HG03342 (cell line): ENCODE measurements at regions not wholly inside any gene's neighbourhood (a gene's known extent, or its start where the extent isn't known, plus 50 kb on each side); places are given as distances from the start of the nearest gene placed in this dataset.

ENCODE experiments used
- ATAC-seq: cut with Tn5 transposase; IDR thresholded peaks from one replicate; pipeline ENCODE4 v1.9.1; 2021; ENCODE audit warnings: mild to moderate bottlenecking, moderate library complexity; ENCODE audit not compliant: unreplicated experiment

DNA sequence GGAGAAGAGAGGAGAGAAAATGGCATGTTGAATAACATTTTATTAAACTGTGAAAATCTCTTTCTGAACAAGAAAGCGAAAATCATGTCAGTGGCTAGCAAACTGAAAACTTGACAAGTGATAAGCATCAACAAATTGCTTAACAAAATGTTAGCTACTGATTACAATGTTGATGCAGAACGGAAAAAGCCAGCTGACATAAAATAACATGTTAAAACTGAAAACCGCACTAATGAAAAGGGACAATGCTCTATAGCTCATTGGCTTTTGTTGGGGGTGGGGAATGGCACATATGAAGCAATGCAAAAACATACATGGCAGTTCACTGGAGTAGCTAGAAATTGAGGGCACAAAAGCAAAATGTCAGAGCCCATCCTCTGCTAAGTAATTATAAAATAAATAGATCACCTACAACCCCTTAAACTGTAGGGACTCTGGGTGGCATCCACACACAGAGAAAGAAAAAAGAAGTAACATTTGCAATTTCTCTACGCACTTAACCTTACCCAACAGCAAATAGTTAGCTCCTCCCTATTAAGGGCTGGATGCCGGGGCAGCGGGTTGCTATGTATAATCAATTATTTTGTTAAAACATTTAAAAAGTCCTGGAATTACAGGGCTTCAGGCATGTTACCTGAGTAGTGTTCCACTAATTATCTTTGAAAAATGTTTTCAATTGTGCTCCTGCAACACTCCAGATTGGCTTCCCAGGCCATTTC is 129.2 kb upstream of the USP15 start:
- ATAC-seq = no peak

DNA sequence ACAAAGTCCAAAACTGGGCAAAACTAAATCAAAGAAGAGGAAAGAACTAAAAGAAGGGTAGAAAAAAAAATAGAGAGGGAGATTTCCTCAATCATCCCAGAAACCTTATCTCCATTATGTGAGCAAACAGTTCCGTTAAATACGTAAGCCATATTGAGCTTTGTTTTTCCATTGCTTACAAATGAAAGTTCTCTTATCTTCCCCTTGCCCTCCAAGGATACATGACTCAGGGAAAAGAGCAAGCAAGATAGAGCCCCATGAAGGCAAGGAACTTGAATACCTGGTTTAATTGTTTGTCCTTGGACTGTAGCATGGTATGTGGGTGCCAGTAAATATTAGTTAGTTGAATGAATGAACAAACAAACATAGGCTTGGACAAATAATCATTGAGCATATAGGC is 126.8 kb upstream of the USP15 start:
- no peak for ATAC-seq

DNA sequence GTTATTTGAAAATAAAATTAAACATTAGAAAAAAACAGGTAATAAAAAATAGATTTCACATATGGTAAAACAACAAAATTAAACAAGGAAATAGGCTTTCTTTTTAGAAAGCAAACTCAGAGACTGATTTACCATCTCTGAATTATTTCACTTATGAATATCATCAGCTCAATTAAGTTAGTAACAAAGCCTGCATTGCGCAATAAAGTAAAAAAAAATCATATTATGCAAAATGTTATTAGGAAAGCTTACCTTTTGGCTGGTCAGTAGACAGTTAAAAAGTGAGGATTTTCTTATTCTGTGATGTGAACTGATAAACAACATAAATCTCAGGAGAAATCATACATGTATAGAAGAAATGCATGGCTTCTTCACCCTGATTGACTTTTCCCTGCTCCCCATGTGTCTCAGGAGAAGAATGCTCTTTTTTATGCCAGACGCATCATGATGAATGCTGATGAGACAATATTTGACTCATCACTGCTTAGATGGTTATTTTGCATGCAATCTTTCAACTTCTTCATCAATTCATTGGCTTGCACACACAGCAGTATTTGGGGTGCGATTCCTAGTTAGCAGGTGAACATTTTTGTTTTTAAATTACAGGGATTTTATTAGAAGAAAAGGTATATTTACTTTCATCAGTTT is 124.5 kb upstream of the USP15 start:
- ATAC-seq = no peak

DNA sequence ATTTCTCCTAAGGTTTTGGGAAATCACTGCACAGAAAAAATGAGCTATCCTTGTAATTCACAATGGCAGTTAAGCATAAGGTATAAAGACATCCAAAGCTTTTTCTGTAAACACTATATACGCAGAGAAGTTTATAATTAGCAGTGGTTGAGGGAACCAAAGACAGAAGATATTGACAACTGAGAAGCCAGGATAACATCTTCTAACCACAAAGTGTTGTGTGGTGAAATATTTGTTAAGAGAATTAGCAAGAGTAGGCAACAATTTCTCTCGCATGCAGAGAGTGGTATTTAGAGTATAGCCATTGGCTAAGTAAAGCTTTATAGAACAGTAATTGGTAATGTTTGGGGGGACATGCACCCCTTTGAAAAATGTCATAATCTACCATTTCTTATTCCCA is 123.7 kb upstream of the USP15 start:
- no peak for ATAC-seq

GRCh38 chr12:62138527-62138926 is 121.7 kb upstream of the USP15 start:
- ATAC-seq = no peak

DNA sequence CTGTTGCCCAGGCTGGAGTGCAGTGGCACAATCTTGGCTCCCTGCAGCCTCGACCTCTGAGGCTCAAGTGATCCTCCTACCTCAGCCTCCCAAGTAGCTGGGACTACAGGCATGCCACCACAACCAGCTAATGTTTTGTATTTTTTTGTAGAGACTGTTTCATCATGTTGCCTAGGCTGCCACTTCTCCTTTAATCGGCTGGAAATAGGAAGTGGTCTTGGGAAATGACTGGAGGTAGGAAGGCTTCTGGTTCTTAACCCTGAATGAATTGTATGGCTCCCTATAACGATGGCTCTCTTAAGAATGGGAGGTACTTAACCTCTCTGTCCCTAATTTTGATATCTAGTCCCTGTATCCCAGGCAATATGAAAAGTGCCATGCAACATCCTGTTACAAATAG is 113.9 kb upstream of the USP15 start:
- no peak for ATAC-seq

- ATAC-seq = no peak
These were observed 102.2 kb upstream of the USP15 start for GRCh38 chr12:62158013-62158412.

GRCh38 chr12:62158461-62159360 is 101.5 kb upstream of the USP15 start:
- no peak for ATAC-seq

- no peak for ATAC-seq
These were observed 98.0 kb upstream of the USP15 start for GRCh38 chr12:62162214-62162613.

- ATAC-seq = no peak
These were observed 96.8 kb upstream of the USP15 start for GRCh38 chr12:62163368-62163767.

DNA sequence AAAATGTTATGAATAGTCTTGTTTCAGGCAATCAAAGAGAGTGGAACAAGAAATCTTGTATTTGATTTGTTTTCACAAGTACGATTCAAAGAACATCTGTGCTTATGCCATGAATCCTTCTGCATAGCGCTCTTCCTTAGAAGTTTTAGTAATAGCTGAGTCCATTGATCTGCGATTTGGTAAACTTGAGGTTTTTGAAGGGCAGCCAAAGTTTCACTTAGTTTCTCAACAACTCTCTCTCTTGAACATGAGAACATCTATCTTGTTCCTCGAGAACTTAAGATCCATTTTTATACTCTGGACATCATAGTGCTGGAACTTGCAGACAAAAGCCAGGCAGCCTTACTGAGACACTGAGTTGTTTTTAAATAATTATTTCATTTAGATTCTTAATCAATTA is 96.2 kb upstream of the USP15 start:
- no peak for ATAC-seq

- no peak for ATAC-seq
These were observed 93.7 kb upstream of the USP15 start for GRCh38 chr12:62166525-62166924.

- no peak for ATAC-seq
These were observed 91.8 kb upstream of the USP15 start for GRCh38 chr12:62168411-62168810.

DNA sequence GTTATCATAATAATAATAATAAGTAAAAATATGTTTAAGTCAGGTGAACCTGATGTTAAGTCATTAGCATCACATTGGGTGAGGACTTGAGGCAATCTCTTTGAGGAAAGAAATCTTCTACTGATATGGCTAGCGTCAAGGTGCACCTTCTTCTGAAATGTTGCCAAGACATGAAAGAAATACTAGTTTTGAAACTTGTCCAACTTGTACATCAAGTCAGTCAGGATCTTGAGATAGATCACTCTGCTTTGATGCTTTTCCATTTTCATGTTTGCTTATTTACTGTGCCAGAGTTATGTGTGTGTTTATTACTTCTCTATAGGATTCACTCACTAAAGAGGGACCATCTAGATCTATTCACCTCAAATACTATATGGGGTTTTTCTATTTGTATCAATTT is 90.0 kb upstream of the USP15 start:
- ATAC-seq = no peak

DNA sequence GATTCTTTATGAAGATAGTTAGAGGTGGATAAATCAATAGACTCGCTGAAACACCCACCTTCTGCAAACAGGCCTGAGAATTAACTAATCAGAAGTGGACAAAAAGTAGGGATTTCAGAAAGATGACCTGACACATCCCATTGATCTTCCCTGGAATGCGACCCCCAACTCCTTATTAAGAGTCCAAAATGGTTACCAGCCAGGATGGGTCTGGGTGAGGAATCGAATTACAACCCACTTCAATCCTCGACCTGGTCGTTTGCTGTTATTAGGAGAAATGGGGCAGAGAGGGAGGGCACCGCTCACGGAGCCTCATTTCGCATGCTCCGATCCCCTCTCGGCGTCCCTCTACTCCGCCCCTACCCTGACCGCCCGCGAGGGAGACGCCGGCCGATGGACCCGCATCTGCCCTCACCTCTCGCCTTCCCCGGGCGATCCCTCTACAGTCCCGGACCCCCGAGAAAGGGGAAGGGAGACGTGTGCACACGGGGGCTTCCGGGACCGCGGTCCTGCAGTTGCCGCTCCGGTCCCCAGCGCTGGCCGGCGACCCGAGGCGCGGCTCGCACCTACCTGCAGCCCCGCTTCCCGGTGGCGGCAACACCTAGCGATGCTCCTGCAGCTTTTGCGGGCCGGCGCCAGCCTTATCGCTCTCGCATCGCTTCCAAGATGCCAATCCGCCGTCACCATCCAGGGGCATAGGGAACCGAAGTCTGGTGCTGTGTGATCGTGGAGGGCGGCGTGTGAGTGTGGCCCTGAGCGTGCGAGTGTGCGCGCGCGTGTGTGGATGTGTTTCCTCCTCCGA is 69.3 kb upstream of the USP15 start:
- ATAC-seq = no peak

DNA sequence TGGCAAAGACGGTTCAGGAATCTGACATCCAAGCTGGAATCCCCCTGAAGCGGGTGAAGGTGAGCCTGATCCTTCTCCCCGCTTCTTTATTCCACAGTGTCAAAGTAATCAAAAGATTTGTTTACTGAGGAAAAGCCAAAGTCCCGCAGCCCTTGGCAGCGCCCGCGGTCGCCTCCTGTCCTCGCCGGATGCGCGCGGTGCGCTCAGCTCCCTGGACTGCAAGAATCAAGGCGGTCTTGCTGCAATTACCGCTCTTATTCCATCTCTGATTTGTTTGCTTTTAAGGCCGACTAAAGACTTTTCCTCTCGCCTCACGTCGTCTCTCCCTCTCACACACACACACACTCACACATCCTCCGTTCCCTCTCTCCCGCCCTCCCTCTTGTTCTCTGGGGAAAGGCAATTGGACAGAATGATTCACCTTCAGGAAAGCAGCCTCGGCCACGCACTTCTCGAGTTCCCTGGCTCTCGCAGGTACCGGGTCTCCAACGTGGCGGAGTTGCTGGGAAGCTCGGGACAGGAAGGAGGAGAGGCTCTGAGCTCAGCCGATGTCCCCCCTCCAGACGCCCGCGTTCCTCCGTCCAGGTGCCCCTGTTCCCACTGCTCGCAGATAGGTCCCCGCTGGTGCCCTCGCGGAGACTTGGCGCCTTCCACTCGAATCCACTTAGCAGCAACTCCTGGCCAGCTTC is 68.6 kb upstream of the USP15 start:
- ATAC-seq = no peak

DNA sequence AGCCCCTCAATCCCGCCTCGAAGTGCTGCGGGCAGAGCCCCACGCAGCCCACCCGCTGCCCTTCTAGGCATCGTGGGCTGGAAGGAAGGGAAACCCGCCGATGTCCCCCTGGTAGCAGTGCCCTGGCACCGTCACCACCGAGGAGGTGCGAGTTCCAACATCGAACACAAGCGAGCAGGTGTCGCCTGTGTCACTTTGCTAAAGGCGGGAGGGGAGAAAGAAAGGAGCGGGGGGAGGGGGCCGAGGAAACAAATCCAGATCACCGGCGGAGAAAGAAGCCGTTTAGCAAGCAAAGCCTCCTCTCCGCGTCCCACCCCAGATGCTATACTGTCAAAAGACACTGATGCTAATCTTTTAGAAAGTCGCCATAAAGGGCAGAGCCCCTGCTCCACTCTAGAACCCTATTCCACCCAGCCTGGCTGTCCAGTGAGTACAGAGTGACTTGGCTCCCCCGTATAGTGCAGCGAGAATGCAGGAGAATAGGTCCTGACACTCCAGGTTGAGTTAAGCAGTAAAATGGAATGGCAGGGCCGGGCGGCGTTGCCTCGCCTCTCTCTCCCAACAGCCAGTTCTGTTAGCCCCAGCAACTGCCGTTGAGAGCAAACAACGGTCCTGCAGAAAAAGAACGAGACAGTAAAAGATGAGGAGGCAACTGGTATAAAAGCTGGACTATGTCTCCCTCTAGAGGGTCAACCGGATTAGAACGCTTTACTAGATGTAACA is 67.9 kb upstream of the USP15 start:
- ATAC-seq = peak; percentile 87

DNA sequence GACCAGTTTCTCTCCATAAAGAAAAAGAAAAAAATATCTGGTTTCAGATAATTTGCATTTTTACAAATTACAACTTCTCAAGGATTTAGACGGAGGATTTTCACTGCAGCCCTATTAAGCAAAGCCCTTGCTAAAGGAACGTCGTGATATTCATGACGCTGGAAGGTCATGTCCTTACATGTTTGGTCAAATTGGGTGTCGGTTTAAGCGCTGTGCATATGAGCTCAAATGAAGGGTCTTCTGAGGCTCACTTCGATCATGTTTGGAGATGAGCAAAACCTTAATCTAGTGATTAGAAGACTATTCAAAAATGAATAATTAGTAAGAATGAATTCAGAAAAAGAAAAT is 67.3 kb upstream of the USP15 start:
- ATAC-seq = peak; percentile 3

DNA sequence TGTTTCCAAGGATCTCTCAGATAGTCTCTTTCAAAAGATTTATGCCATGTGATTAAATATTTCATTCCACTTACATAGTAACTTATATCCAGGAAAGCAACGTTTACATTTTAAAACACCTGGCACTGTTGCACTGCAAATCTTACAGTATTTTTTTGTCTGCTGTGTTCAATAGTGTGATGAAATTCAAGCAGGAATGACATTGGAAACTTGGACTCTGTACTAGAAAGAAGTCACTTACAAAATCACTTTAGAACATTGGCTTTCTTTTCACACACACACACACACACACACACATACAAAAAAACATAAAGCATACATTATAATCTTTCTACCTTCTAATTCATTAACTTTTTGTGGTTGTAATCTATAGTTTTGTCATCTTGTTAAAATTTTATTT is 66.2 kb upstream of the USP15 start:
- no peak for ATAC-seq

DNA sequence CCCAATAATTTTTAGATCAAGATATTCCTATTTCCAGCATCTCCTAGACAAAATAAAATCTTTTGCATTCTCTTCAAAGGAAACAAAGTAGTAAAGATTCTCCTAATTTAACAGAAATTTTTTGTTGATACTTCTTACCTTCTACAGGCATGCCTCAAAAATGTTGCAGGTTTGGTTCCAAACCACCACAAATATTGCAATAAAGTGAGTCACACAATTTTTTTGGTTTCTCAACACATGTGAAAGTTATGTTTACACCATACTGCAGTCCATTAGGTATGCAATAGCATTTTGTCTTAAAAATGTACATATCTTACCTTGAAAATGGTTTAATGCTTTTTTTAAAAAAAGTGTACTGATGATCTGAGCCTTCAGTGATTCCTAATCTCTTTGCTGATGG is 65.6 kb upstream of the USP15 start:
- no peak for ATAC-seq
